Immature natural killer cell (primary cell): ENCODE measurements at regions not wholly inside any gene's neighbourhood (a gene's known extent, or its start where the extent isn't known, plus 50 kb on each side); places are given as distances from the start of the nearest gene placed in this dataset.

ENCODE experiments used
- DNase-seq, 3 donors: peaks; one replicate each; pipeline ENCODE4 v3.0.0; 2022; ENCODE audit warnings: mixed read lengths in 1 of 3
- H3K27ac Mint-ChIP-seq, 6 donors: one replicate each; pipeline ENCODE4 v1.8.0; 2020; ENCODE audit warnings: mixed read lengths in 6 of 6, mild to moderate bottlenecking in 5 of 6, inconsistent platforms in 4 of 6, moderate library complexity in 3 of 6
- H3K27me3 Mint-ChIP-seq, 3 donors: one replicate each; pipeline ENCODE4 v1.8.0; 2020 to 2021; ENCODE audit warnings: low read depth in 3 of 3, mild to moderate bottlenecking in 3 of 3, mixed read lengths in 3 of 3, moderate library complexity in 3 of 3, inconsistent platforms in 1 of 3
- H3K36me3 Mint-ChIP-seq, 3 donors: one replicate each; pipeline ENCODE4 v1.8.0; 2020; ENCODE audit warnings: mixed read lengths in 3 of 3, inconsistent platforms in 2 of 3, mild to moderate bottlenecking in 2 of 3
- H3K4me1 Mint-ChIP-seq, 2 donors: one replicate each; pipeline ENCODE4 v1.8.0; 2020; ENCODE audit warnings: inconsistent platforms in 2 of 2, mild to moderate bottlenecking in 2 of 2, mixed read lengths in 2 of 2, moderate library complexity in 1 of 2
- H3K4me3 Mint-ChIP-seq, 5 donors: one replicate each; pipeline ENCODE4 v1.8.0; 2020; ENCODE audit warnings: mild to moderate bottlenecking in 5 of 5, mixed read lengths in 5 of 5, inconsistent platforms in 3 of 5, moderate library complexity in 3 of 5
- H3K9me3 Mint-ChIP-seq, 6 donors: one replicate each; pipeline ENCODE4 v1.8.0; 2020; ENCODE audit warnings: mild to moderate bottlenecking in 6 of 6, mixed read lengths in 6 of 6, inconsistent platforms in 4 of 6, moderate library complexity in 3 of 6

- peaks cover 2 to 12% (median 6%) of the 10 kb centered on the region in 3 donors for H3K27me3 Mint-ChIP-seq
- H3K4me3 Mint-ChIP-seq, result no peak overlapping the region
- no peaks in the 10 kb centered on the region for H3K9me3 Mint-ChIP-seq
- no peak overlapping the region for H3K27ac Mint-ChIP-seq
- H3K4me1 Mint-ChIP-seq, result no peaks in the 10 kb centered on the region
- DNase-seq, result no peak
- no peaks in the 10 kb centered on the region for H3K36me3 Mint-ChIP-seq
Measured at GRCh38 chr3:102141928-102142239, 292.6 kb downstream of the NFKBIZ start.

- no peak overlapping the region for H3K27ac Mint-ChIP-seq
- no peak overlapping the region for H3K4me3 Mint-ChIP-seq
- no peak for DNase-seq
- no peaks in the 10 kb centered on the region for H3K4me1 Mint-ChIP-seq
- no peaks in the 10 kb centered on the region for H3K36me3 Mint-ChIP-seq
- H3K27me3 Mint-ChIP-seq, result peaks cover 2 to 15% (median 6%) of the 10 kb centered on the region in 3 donors
- H3K9me3 Mint-ChIP-seq, result no peaks in the 10 kb centered on the region
Measured at GRCh38 chr3:102142379-102143060, 292.3 kb upstream of the ZPLD1 start.

GRCh38 chr3:102143536-102143935 lies 291.3 kb upstream of the ZPLD1 start:
- no peak for DNase-seq
- H3K9me3 Mint-ChIP-seq, result no peaks in the 10 kb centered on the region
- no peaks in the 10 kb centered on the region for H3K4me1 Mint-ChIP-seq
- H3K27me3 Mint-ChIP-seq, result peaks cover 2 to 15% (median 6%) of the 10 kb centered on the region in 3 donors
- H3K27ac Mint-ChIP-seq, result no peak overlapping the region
- no peak overlapping the region for H3K4me3 Mint-ChIP-seq
- no peaks in the 10 kb centered on the region for H3K36me3 Mint-ChIP-seq

GRCh38 chr3:102144063-102144462 lies 290.8 kb upstream of the ZPLD1 start:
- DNase-seq, result no peak
- Mint-ChIP-seq H3K27me3 (peaks cover 2 to 15% (median 6%) of the 10 kb centered on the region in 3 donors), H3K36me3 (no peaks in the 10 kb centered on the region), H3K4me1 (no peaks in the 10 kb centered on the region), H3K4me3 (no peak overlapping the region), H3K9me3 (no peaks in the 10 kb centered on the region), H3K27ac (no peak overlapping the region)

- DNase-seq, result no peak
- H3K27ac Mint-ChIP-seq, result no peak overlapping the region
- no peaks in the 10 kb centered on the region for H3K4me1 Mint-ChIP-seq
- peaks cover 0 to 11% (median 2%) of the 10 kb centered on the region in 3 donors for H3K27me3 Mint-ChIP-seq
- H3K9me3 Mint-ChIP-seq, result peaks cover 0 to 6% (median 0%) of the 10 kb centered on the region in 6 donors
- no peaks in the 10 kb centered on the region for H3K36me3 Mint-ChIP-seq
- no peak overlapping the region for H3K4me3 Mint-ChIP-seq
Measured at GRCh38 chr3:102148598-102149337, 286.0 kb upstream of the ZPLD1 start.

GRCh38 chr3:102151935-102152334 lies 282.9 kb upstream of the ZPLD1 start:
- H3K9me3 Mint-ChIP-seq, result peaks cover 0 to 6% (median 0%) of the 10 kb centered on the region in 6 donors
- no peak for DNase-seq
- no peaks in the 10 kb centered on the region for H3K36me3 Mint-ChIP-seq
- no peaks in the 10 kb centered on the region for H3K4me1 Mint-ChIP-seq
- no peak overlapping the region for H3K27ac Mint-ChIP-seq
- H3K4me3 Mint-ChIP-seq, result no peak overlapping the region
- peaks cover 0 to 10% (median 2%) of the 10 kb centered on the region in 3 donors for H3K27me3 Mint-ChIP-seq

GRCh38 chr3:102156426-102156825 lies 278.4 kb upstream of the ZPLD1 start:
- H3K36me3 Mint-ChIP-seq, result no peaks in the 10 kb centered on the region
- H3K4me3 Mint-ChIP-seq, result no peak overlapping the region
- H3K27ac Mint-ChIP-seq, result no peak overlapping the region
- DNase-seq, result no peak
- peaks cover 0 to 7% (median 0%) of the 10 kb centered on the region in 3 donors for H3K27me3 Mint-ChIP-seq
- H3K4me1 Mint-ChIP-seq, result no peaks in the 10 kb centered on the region
- peaks cover 0 to 3% (median 0%) of the 10 kb centered on the region in 6 donors for H3K9me3 Mint-ChIP-seq

GRCh38 chr3:102158080-102158740 lies 276.6 kb upstream of the ZPLD1 start:
- no peak overlapping the region for H3K27ac Mint-ChIP-seq

GRCh38 chr3:102159810-102160451 lies 274.9 kb upstream of the ZPLD1 start:
- H3K4me3 Mint-ChIP-seq, result no peak overlapping the region
- no peak for DNase-seq
- H3K9me3 Mint-ChIP-seq, result peaks cover 0 to 1% (median 0%) of the 10 kb centered on the region in 6 donors
- H3K27me3 Mint-ChIP-seq, result peaks cover 0 to 2% (median 0%) of the 10 kb centered on the region in 3 donors
- H3K36me3 Mint-ChIP-seq, result no peaks in the 10 kb centered on the region
- no peaks in the 10 kb centered on the region for H3K4me1 Mint-ChIP-seq
- H3K27ac Mint-ChIP-seq, result no peak overlapping the region

More at GRCh38 chr3:102158080-102158740, 276.6 kb upstream of the ZPLD1 start:
- peaks cover 0 to 5% (median 0%) of the 10 kb centered on the region in 3 donors for H3K27me3 Mint-ChIP-seq
- H3K9me3 Mint-ChIP-seq, result peaks cover 0 to 1% (median 0%) of the 10 kb centered on the region in 6 donors
- no peaks in the 10 kb centered on the region for H3K36me3 Mint-ChIP-seq
- DNase-seq, result no peak
- H3K4me3 Mint-ChIP-seq, result no peak overlapping the region
- no peaks in the 10 kb centered on the region for H3K4me1 Mint-ChIP-seq

- Mint-ChIP-seq H3K36me3 (no peaks in the 10 kb centered on the region), H3K4me3 (no peak overlapping the region), H3K4me1 (no peaks in the 10 kb centered on the region), H3K9me3 (no peaks in the 10 kb centered on the region), H3K27me3 (peaks cover 0 to 1% (median 0%) of the 10 kb centered on the region in 3 donors), H3K27ac (no peak overlapping the region)
- no peak for DNase-seq
Measured at GRCh38 chr3:102161384-102162006, 273.3 kb upstream of the ZPLD1 start.

GRCh38 chr3:102162251-102162650 lies 272.6 kb upstream of the ZPLD1 start:
- Mint-ChIP-seq H3K4me3 (no peak overlapping the region), H3K27ac (no peak overlapping the region), H3K9me3 (no peaks in the 10 kb centered on the region), H3K36me3 (no peaks in the 10 kb centered on the region), H3K4me1 (no peaks in the 10 kb centered on the region), H3K27me3 (no peaks in the 10 kb centered on the region)
- DNase-seq, result no peak

GRCh38 chr3:102163039-102163817 lies 271.6 kb upstream of the ZPLD1 start:
- H3K27ac Mint-ChIP-seq, result no peak overlapping the region
- H3K27me3 Mint-ChIP-seq, result no peaks in the 10 kb centered on the region
- no peaks in the 10 kb centered on the region for H3K4me1 Mint-ChIP-seq
- no peak for DNase-seq
- no peaks in the 10 kb centered on the region for H3K36me3 Mint-ChIP-seq
- no peak overlapping the region for H3K4me3 Mint-ChIP-seq
- H3K9me3 Mint-ChIP-seq, result no peaks in the 10 kb centered on the region

- no peaks in the 10 kb centered on the region for H3K9me3 Mint-ChIP-seq
- no peaks in the 10 kb centered on the region for H3K4me1 Mint-ChIP-seq
- no peaks in the 10 kb centered on the region for H3K36me3 Mint-ChIP-seq
- no peak for DNase-seq
- H3K27me3 Mint-ChIP-seq, result peaks cover 0 to 2% (median 1%) of the 10 kb centered on the region in 3 donors
- no peak overlapping the region for H3K27ac Mint-ChIP-seq
- no peak overlapping the region for H3K4me3 Mint-ChIP-seq
Measured at GRCh38 chr3:102163818-102164154, 271.0 kb upstream of the ZPLD1 start.
